ENCODE measurements at regions not wholly inside any gene's neighbourhood (a gene's known extent, or its start where the extent isn't known, plus 50 kb on each side); places are given as distances from the start of the nearest gene placed in this dataset.
A peak's percentile ranks its signal among the peaks of the same experiment; 100 is the strongest.

DNA sequence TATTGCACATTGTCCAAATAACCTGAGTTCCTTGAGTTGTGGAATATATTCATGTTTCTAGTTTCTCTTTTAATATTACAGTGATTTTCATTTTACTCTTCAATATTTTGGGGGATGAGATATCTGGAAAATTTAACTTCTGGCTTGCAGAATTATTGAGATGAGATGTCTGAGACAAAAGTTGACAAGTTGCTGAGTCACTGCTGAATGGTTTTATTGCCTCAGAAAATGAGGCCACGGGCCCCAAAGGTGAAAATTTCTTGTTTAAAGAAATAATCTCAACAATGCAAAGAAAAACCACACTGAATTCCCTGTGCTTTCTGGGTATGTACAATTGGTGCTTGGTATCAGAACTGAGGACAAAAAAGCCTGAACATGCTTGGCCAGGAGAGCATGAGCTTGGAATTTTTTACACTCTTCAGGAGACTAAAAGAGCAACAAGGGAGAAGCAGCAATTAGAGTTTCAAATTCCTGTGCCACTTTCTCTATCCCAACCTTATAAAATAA is 129.2 kb upstream of the TOM1L1 start:
- Histone ChIP-seq H3K36me3 (no peaks in the 10 kb centered on the region), H3K4me3 (no peak overlapping the region), H3K4me1 (peaks cover 11% of the 10 kb centered on the region; the same call in 1 of the 2 replicates), H3K27me3 (no peaks in the 10 kb centered on the region), H3K27ac (no peak overlapping the region), H3K9me3 (replicated peaks) (no peaks in the 10 kb centered on the region)
- DNase-seq = no peak

DNA sequence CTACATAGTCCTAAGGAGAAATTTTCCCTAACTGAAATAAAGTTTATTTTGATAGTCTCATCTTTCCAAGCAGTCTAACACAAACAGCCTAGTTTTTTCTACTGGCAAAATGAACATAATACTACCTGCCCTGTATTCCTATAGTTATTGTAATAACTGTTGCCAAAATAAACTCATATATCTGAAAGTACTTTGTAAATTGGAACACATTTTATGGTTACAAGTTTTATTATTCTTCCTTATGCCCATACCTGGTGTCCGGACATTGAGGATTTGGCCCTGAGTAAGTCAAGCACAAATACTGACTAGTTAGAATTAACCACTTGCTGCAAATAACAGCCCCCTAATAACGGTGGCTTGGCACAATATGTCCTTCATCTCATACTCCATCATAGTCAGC is 120.4 kb upstream of the TOM1L1 start:
- H3K36me3 ChIP-seq = no peaks in the 10 kb centered on the region
- no peak overlapping the region for H3K4me3 ChIP-seq
- no peaks in the 10 kb centered on the region for H3K27me3 ChIP-seq
- no peak for DNase-seq
- no peaks in the 10 kb centered on the region for H3K9me3 ChIP-seq (replicated peaks)
- no peaks in the 10 kb centered on the region for H3K4me1 ChIP-seq
- no peak overlapping the region for H3K27ac ChIP-seq

DNA sequence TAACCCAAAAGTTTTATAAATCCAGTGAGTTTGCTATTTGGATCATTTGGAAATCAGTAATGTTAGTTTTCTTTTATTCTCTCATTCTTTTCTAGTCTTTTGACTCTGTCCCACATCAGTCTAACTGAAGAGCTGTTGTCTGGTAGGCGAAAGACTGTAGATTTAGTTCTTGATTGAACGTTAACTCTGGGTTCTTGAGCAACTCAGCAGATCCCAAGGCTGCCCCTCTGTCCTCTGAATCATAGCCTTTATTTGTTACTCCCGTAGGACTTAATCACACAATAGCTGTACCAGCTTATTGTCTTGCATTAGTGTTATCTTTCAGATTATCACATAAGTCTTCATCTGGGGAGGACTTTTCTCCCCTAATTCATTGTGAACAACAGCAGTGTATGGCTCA is 119.3 kb upstream of the TOM1L1 start:
- Histone ChIP-seq H3K4me3 (no peak overlapping the region), H3K4me1 (no peaks in the 10 kb centered on the region), H3K27ac (no peak overlapping the region), H3K36me3 (no peaks in the 10 kb centered on the region), H3K27me3 (no peaks in the 10 kb centered on the region), H3K9me3 (replicated peaks) (no peaks in the 10 kb centered on the region)
- DNase-seq = no peak

DNA sequence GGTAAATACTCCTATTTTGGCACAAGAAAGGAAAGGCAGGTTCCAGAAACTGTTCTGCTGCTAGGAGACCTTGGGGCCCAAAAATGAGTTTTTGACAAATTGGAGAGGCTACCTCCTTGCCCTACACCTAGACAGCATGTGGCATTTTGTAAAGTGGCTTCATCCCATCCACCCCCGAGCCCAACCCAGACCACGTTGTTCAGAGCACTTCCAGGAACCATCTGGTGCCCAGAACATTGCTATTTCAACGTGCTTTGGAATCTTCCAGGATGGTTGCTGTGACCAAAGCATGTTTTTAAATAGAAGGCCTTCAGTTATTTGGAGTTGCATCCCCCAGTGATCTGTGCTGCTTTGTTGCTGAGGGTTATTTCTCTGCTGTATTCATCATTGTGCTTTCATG is 116.3 kb upstream of the TOM1L1 start:
- H3K27ac ChIP-seq = no peak overlapping the region
- DNase-seq = no peak
- H3K4me3 ChIP-seq = no peak overlapping the region
- H3K9me3 ChIP-seq (replicated peaks) = no peaks in the 10 kb centered on the region
- no peaks in the 10 kb centered on the region for H3K4me1 ChIP-seq
- no peaks in the 10 kb centered on the region for H3K27me3 ChIP-seq
- H3K36me3 ChIP-seq = no peaks in the 10 kb centered on the region

DNA sequence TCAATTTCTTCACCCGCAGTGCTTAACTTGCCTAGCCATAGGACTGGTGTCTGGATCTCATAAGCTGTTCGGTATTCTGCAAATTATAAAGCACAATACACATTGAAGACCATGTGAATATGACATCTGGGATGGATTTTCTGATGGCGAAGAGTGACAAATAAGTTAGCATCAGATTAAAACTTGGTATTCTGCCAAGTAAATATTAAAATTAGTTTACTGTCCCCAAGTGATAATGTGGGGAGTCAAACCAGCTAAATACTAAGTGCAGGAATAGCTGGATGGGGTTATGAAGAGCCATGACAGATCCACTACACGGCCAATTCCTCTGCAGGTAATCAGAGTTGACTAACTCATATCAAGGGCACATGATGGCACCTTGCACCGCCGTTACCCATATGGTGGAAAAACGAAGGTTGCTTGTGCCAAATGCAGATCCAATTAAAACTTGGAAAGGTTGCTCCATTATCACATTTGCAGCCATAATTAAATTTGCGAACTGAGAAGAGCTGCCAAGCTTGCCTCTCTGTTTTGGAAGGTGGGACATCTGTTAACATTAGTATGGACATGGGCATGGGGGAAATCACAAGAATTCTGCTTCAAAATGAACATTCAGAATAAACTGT is 114.9 kb upstream of the TOM1L1 start:
- DNase-seq = no peak
- Histone ChIP-seq H3K4me1 (no peaks in the 10 kb centered on the region), H3K9me3 (replicated peaks) (no peaks in the 10 kb centered on the region), H3K27me3 (no peaks in the 10 kb centered on the region), H3K36me3 (no peaks in the 10 kb centered on the region), H3K27ac (no peak overlapping the region), H3K4me3 (no peak overlapping the region)

DNA sequence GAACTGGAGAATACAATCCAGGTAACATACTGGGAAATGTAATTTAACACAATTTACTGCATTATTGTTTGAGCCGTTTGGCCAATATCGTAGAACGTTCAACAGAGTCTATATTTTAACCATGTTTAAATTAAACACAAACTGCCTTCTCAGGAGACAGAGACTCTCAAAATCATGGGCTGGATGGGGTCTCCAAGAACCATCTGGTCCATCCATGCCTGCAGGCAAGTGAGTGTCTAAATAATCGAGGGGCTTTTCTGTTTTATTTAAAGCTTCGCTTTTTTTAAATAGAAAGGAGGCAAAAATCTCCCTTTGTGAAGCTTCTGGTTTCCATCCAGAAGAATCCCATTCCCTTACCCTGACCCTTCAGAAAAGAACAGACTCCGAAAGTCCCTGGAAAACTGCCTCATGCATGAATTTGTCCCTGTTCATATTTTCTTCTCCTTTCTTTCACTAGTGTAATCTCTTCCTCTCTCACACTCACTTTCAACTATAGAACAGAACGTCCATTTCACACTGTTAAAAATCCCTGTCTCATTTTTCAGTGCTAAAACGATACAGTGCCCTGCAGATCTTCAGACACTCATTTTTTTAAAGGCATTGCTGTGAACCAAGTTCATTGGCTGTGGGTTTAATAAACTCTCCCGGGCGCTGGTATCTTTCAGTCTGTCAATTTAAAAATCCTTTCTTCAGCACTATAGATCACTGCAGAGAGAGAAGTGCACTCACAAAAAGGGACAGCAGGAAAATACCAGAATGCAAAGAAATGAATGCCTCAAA is 111.4 kb upstream of the TOM1L1 start:
- no peak overlapping the region for H3K27ac ChIP-seq
- H3K27me3 ChIP-seq = no peaks in the 10 kb centered on the region
- no peaks in the 10 kb centered on the region for H3K9me3 ChIP-seq (replicated peaks)
- H3K4me1 ChIP-seq = no peaks in the 10 kb centered on the region
- no peaks in the 10 kb centered on the region for H3K36me3 ChIP-seq
- no peak overlapping the region for H3K4me3 ChIP-seq
- DNase-seq = no peak

DNA sequence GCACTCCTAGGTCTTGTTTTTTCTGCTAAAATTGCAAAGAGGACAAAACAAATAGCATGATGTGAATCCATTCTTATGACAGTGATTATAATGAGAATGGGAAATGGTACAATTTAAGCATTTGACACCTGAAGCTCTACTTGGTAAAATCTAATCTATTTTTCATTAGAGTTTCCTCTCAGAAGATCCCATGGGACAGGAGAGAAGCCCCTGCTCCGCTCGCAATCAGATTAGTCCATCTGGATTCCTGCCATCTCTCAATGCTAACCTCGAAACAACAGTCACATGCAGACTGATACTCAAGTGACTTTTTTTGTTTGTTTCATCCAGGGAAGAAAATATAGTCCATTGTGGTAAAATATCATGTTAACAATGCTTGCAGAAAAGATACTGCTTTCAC is 107.4 kb upstream of the TOM1L1 start:
- Histone ChIP-seq H3K27me3 (no peaks in the 10 kb centered on the region), H3K27ac (no peak overlapping the region), H3K4me3 (no peak overlapping the region), H3K4me1 (no peaks in the 10 kb centered on the region), H3K36me3 (no peaks in the 10 kb centered on the region), H3K9me3 (replicated peaks) (no peaks in the 10 kb centered on the region)
- DNase-seq = no peak

DNA sequence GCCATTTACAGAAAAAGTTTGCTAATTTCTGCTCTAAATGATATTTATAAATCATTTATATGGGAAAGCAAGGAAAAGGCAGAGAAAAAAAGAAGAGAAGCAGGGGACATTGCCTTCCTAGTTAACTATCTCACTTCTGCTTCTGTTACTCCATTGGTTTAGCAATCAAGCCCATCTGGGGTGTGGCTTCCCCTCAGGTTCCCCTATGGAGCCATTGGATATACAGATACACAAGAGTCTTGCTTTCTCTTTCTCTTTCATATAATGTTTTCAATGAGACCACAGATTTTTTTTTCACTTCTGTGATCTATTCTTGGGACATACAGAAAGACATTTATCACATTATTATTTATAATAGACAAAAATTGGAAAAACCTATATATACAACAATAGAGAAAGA is 105.6 kb upstream of the TOM1L1 start:
- Histone ChIP-seq H3K36me3 (no peaks in the 10 kb centered on the region), H3K4me3 (no peak overlapping the region), H3K27ac (no peak overlapping the region), H3K9me3 (replicated peaks) (no peaks in the 10 kb centered on the region), H3K27me3 (no peaks in the 10 kb centered on the region), H3K4me1 (no peaks in the 10 kb centered on the region)
- no peak for DNase-seq

DNA sequence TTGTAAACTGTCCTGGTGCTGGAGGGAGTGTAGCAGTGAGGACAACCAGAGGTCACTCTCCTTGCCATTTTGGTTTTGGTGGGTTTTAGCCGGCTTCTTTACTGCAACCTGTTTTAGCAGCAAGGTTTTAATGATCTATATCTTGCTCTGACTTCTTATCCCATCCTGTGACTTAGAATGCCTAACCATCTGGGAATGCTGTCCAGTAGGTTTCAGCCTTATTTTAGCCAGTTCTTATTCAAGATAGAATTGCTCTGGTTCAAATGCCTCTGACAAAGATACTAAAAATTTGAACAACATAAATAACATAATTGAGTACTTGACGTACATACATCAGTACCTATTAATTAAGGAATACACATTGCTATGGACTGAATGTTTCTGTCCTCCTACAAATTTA is 93.3 kb upstream of the TOM1L1 start:
- H3K4me3 ChIP-seq = no peak overlapping the region
- no peaks in the 10 kb centered on the region for H3K27me3 ChIP-seq
- no peaks in the 10 kb centered on the region for H3K4me1 ChIP-seq
- no peaks in the 10 kb centered on the region for H3K9me3 ChIP-seq (replicated peaks)
- no peak for DNase-seq
- H3K27ac ChIP-seq = no peak overlapping the region
- H3K36me3 ChIP-seq = no peaks in the 10 kb centered on the region

DNA sequence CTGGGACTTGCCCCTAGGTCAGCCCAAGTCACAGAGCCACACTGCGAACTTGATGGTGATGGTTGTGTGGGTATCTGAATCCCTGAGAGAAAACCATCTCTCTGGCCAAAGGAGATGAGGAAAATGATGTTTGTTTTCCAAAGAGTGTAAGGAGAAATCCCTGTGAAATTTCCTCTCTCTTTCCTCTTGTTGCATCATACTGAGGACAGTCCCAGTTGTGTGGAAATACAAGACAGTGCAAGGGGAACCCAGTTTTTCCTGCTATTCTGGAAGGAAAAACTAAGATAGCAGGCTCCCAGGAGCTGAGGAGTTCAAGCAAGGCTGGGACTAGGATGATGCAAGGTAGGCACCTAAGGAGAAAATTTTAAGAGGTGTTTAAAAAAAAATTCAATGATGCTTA is 86.8 kb upstream of the TOM1L1 start:
- no peak overlapping the region for H3K4me3 ChIP-seq
- H3K27me3 ChIP-seq = no peaks in the 10 kb centered on the region
- no peak for DNase-seq
- no peaks in the 10 kb centered on the region for H3K9me3 ChIP-seq (replicated peaks)
- no peaks in the 10 kb centered on the region for H3K36me3 ChIP-seq
- no peaks in the 10 kb centered on the region for H3K4me1 ChIP-seq
- H3K27ac ChIP-seq = no peak overlapping the region

DNA sequence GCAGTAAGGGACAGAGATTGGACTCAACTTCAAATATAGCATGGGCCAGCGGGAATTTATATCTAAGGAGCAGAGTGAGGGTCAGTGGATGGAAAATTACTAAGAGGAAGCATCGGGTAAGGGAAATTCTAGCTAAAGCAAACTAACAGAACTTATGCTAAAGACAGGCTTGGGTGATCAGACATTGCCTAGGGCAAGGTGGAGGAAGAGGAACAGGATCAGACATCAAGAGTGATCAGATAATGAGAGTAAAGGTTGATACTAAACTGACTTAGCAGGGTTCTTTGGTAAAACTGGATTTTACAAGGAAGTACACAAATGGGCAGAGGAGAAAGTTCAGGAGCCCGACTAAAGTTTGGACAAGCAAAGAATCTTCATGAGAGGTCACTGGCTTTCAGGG is 86.3 kb upstream of the TOM1L1 start:
- no peak overlapping the region for H3K27ac ChIP-seq
- no peak for DNase-seq
- H3K27me3 ChIP-seq = no peaks in the 10 kb centered on the region
- H3K9me3 ChIP-seq (replicated peaks) = no peaks in the 10 kb centered on the region
- H3K4me1 ChIP-seq = no peaks in the 10 kb centered on the region
- no peak overlapping the region for H3K4me3 ChIP-seq
- H3K36me3 ChIP-seq = no peaks in the 10 kb centered on the region

DNA sequence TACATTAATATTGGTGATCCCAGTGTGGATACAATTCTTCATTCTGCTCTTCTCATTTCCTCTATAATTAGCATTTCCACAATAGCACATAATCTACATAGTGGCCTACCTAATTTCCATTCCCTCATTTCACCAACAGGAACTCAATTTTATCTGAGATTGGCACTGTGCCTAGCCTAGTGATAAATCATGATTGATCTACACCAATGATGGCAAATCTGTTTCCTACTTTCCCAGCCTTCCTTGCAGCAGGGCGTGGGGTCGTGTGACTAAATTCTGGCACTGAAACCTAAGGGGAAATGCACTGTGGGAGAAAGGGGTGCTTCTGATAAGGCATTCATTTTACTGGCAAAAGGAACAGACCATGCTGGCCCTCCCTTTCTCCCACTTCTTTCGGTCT is 66.6 kb upstream of the TOM1L1 start:
- Histone ChIP-seq H3K9me3 (replicated peaks) (no peaks in the 10 kb centered on the region), H3K36me3 (no peaks in the 10 kb centered on the region)
- DNase-seq = no peak

DNA sequence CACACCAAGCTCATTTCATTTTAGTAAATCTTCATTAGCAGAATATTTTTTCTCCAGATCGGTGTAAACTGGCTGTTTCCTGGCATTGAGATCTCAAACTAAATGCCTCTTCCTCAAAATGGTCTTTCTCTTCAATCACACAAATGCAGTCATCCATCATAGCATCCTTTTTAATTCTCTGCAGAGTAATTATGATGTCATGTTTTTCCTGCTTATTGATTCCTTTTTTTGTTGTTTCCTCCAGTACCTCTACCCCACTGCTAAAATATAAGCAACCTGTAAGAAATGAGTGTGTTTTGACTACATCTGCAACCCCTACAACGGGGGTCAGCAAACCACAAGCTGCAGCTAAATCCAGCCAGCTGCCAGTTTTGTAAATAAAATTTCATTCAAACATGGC is 65.6 kb upstream of the TOM1L1 start:
- Histone ChIP-seq H3K27ac (no peak overlapping the region), H3K4me3 (no peak overlapping the region), H3K9me3 (replicated peaks) (no peaks in the 10 kb centered on the region), H3K27me3 (no peaks in the 10 kb centered on the region), H3K4me1 (no peaks in the 10 kb centered on the region), H3K36me3 (no peaks in the 10 kb centered on the region)
- DNase-seq = peak in 1 of 2 experiments; percentile 8

More for the DNA sequence above, 66.6 kb upstream of the TOM1L1 start:
- Histone ChIP-seq H3K4me3 (no peak overlapping the region), H3K27me3 (no peaks in the 10 kb centered on the region), H3K4me1 (no peaks in the 10 kb centered on the region), H3K27ac (no peak overlapping the region)

DNA sequence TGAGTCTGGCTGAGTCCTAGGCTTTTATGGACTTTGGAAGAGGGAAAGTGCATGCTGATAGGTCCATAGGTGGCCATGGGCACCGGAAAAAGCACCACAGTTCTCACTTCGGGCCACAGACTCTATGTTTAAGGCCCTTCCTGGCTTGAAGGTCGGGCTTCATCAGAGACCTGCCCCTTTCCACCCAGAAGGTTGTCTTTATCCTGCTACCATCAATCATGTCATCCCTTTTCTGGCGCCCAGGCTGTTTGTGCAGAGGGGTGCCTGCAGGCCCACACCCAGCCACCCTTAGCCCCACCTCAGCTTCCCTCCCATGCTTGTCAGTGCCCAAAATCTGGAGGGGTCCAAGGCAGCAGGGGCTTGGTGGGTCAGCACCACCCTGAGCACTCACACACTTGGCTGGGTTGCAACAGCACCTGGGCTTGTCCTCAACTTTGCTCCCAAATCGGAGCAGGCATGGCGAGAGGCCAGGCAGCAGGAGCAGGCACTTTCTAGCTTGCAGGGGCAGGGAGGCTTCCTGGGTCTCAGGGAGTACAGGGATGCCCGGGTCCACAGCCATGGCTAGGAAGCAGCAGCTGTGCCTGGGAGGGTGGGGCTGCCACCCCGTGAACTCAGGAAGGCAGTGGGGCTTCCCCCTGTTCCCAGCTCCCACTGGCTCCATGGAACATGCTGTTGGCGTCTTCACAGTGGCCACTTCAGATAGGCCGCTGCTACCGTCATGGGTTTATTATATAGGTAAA is 63.8 kb upstream of the TOM1L1 start:
- Histone ChIP-seq H3K4me1 (no peaks in the 10 kb centered on the region), H3K36me3 (no peaks in the 10 kb centered on the region), H3K27ac (no peak overlapping the region), H3K4me3 (no peak overlapping the region), H3K27me3 (no peaks in the 10 kb centered on the region), H3K9me3 (replicated peaks) (no peaks in the 10 kb centered on the region)
- no peak for DNase-seq

DNA sequence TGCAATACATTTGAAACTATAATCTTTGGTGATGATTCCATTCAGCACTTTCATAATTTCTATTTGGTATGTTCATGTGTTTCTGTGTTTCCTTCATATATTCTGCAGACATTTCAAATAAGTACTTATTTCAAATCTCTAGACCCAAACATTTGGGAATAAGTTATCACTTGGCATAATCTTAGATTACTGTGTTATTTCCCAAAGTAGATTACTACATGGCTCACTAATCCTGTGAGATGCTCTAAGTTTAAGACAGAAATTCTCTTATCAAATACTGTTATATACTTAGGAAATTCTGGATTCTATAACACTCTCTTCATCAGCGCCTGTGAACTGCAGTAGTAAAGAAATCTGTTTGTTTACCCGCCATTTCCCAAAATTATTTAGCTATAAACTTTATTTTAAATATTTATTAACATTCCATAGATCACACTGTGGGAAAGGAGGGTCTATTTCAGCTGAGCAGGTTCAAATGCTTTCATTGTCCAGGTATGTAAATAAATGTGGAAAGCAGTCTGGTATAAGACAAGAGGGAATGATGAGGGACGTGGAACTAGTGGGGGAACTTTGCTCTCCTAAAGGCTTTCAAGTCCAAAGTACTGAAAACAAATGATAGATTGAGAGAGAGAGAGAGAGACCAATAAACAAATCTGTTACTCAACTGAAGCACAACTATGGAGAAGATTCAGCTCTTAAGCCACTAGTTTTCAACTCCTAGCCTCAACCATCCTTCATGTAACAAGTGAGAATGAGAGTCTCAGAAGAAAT is 61.8 kb upstream of the TOM1L1 start:
- no peaks in the 10 kb centered on the region for H3K27me3 ChIP-seq
- H3K4me1 ChIP-seq = no peaks in the 10 kb centered on the region
- no peak for DNase-seq
- no peaks in the 10 kb centered on the region for H3K36me3 ChIP-seq
- H3K27ac ChIP-seq = no peak overlapping the region
- H3K9me3 ChIP-seq (replicated peaks) = no peaks in the 10 kb centered on the region
- no peak overlapping the region for H3K4me3 ChIP-seq
